Astrocyte of the cerebellum (primary cell): ENCODE measurements at regions not wholly inside any gene's neighbourhood (a gene's known extent, or its start where the extent isn't known, plus 50 kb on each side); places are given as distances from the start of the nearest gene placed in this dataset.

Source experiments
- DNase-seq: peaks from one replicate; pipeline ENCODE4 v3.0.0-alpha.2; 2011; ENCODE audit warnings: low read depth
- H3K4me3 ChIP-seq: 2 replicates; pipeline ENCODE4 v1.5.1; 2011; ENCODE audit warnings: mild to moderate bottlenecking, low read depth, low read length, moderate library complexity
- in situ Hi-C: cut with HindIII; loops from 2 replicates; pipeline ENCODE4 v1.10.0; 2017; ENCODE audit warnings: low sequenced_read_pairs
- TF ChIP-seq, protein P1 (sequence below): IDR thresholded peaks from 2 replicates; pipeline ENCODE4 v1.5.1; 2012; ENCODE audit warnings: low read length, low read depth, moderate library complexity, mild to moderate bottlenecking; ENCODE audit errors: missing control alignments

DNA sequence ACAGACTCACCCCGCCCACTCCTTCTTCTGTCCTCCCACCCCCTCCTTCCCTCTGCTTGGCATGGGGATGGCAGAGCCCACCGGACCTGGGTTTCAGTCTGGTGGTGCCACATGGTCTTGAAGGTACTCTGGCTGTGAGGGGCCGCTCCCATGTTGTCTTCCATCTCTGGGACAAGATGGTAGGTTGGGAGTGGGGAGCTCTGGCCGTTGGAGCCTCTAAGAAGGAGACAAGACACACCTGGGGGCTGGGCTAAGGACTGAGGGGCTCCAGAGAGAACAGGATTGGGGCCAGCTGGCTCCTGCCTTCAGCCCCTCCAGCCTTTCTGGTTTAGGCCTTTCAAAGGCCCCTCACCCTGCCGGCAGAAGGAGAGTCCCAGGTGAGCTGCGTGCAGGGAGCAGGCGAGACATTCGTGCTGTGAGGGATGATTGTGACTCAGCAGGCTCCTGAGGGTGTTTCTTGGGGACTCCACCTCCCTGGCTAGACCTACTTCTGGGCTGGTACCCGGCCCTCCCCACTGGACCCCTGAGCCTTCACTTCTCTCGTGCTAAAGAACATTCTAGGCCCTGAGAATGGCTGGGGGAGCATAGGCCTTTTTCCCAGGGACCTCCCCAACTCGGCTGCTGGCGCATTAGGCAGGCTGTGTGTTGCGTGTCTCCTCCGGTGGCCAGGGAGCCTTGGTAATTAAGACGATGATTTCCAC, 128.2 kb upstream of the HAAO start:
- TF ChIP-seq, protein P1, sequence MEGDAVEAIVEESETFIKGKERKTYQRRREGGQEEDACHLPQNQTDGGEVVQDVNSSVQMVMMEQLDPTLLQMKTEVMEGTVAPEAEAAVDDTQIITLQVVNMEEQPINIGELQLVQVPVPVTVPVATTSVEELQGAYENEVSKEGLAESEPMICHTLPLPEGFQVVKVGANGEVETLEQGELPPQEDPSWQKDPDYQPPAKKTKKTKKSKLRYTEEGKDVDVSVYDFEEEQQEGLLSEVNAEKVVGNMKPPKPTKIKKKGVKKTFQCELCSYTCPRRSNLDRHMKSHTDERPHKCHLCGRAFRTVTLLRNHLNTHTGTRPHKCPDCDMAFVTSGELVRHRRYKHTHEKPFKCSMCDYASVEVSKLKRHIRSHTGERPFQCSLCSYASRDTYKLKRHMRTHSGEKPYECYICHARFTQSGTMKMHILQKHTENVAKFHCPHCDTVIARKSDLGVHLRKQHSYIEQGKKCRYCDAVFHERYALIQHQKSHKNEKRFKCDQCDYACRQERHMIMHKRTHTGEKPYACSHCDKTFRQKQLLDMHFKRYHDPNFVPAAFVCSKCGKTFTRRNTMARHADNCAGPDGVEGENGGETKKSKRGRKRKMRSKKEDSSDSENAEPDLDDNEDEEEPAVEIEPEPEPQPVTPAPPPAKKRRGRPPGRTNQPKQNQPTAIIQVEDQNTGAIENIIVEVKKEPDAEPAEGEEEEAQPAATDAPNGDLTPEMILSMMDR: no peak
- in situ Hi-C loops: no loop called here
- no peak overlapping the region for H3K4me3 ChIP-seq
- DNase-seq: no peak

DNA sequence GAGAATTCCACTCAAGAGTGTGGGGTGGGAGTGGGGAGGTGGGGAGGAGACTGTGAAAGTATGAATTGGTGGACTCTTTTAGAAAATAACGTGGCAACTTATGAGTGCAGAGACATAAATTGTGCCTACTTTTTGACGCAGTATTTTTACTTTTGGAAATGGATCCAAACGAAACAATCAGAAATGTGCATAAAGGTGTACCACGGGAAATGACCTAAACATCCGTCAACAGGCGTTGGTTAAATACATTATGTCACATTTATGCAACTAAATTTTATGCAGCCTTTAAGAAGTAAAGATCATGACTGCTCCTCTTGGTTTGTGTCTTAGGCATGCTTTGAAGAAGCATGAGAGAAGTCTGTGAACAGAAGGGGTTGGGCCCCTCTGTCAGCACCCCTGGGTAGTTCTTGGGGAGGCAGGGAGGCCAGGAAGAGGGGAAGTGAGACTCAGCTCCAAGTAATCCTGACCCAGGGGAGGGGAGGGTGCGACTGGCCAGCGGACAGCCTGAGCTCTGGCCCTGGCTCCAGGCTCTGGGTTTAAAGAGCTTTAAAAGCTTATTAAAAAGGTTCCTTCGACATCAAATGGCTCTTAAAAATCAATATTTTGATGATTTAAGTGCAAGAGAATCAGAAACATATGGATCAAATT, 126.4 kb upstream of the HAAO start:
- TF ChIP-seq, protein P1: no peak
- DNase-seq: no peak
- in situ Hi-C loops: no loop called here
- no peak overlapping the region for H3K4me3 ChIP-seq

- H3K4me3 ChIP-seq: no peak overlapping the region
- DNase-seq: no peak
- in situ Hi-C loops: no loop called here
- TF ChIP-seq, protein P1: no peak
Measured at GRCh38 chr2:42918041-42918440, 125.7 kb upstream of the HAAO start.

GRCh38 chr2:42917425-42917927, 125.1 kb upstream of the HAAO start:
- TF ChIP-seq, protein P1: no peak
- DNase-seq: no peak
- no peak overlapping the region for H3K4me3 ChIP-seq
- in situ Hi-C loops: no loop called here

DNA sequence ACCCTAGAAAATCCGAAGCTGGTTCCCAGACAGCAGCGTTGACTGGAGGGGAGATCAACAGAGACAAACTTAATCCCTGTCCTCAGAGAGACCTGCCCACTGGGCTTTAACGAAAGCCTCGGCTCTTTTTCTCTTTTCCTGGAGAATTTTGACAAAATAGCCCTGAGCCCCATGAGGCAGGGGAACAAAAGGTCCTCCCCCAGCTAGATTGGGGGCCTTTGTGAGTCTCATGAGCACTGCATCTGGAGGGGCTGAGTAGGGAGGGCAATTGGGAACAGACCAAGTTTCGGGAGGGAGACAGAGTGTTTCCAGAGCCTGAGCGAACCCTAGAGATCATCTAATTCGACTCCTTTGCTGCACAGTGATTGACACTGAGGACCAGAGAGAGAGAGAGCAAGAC, 123.9 kb upstream of the HAAO start:
- DNase-seq: no peak
- H3K4me3 ChIP-seq: no peak overlapping the region
- TF ChIP-seq, protein P1: no peak
- in situ Hi-C loops: no loop called here

DNA sequence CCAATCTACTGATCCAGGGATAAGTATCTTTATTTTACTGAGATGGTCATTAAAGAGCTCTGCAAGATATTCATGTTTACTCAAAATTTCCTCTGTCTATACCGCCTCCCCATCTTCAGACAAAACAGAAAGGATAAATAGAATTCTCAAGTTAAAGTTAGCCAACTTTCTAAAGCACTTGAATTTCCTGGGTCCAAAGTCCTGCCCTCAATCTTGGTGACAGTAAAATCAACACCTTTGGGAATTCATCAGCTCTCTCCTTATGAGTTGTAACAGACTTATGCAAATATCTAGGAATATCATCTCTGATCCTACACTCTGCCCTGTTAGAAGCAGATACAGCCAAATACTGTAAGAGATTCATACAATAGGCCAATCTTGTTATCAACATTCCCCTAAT, 122.5 kb upstream of the HAAO start:
- no peak for DNase-seq
- H3K4me3 ChIP-seq: no peak overlapping the region
- TF ChIP-seq, protein P1: no peak
- in situ Hi-C loops: no loop called here
